ENCODE measurements at regions not wholly inside any gene's neighbourhood (a gene's known extent, or its start where the extent isn't known, plus 50 kb on each side); places are given as distances from the start of the nearest gene placed in this dataset.
"Not testable (repeated sequence)": the region's sequence is repeated elsewhere in the genome, so short reads cannot be mapped to it uniquely, and the experiment has no call there.

- H3K27ac Mint-ChIP-seq = no peak overlapping the region
- no peaks in the 10 kb centered on the region for H3K9me3 Mint-ChIP-seq
- ATAC-seq (ENCODE audit: low read depth) (no peak), DNase-seq (no peak)
- intact Hi-C loops (cut with micrococcal nuclease) = loop anchor here (5.0 kb wide), 1 partner anchor 310 kb away; no protein-coding TSS in a partner anchor
- H3K27me3 Mint-ChIP-seq = peaks cover 8% of the 10 kb centered on the region
- CTCF ChIA-PET = no interaction called here
- no peak overlapping the region for H3K4me3 Mint-ChIP-seq
- no peaks in the 10 kb centered on the region for H3K36me3 Mint-ChIP-seq (ENCODE audit: low read depth)
- no peak for TF ChIP-seq CTCF (IDR thresholded peaks at IDR 0.05)
- POLR2A ChIA-PET = no interaction called here
- H3K4me1 Mint-ChIP-seq = no peaks in the 10 kb centered on the region
Observed at GRCh38 chr11:121967131-121967704, 148.8 kb downstream of the BLID start.

- no peak overlapping the region for H3K27ac Mint-ChIP-seq
- ATAC-seq (ENCODE audit: low read depth) = no peak
- ChIA-PET CTCF (interaction anchor here (0.5 kb wide), 1 partner anchor 25 kb away, joined by 3 read pairs; no protein-coding TSS in a partner anchor), POLR2A (no interaction called here)
- H3K36me3 Mint-ChIP-seq (ENCODE audit: low read depth) = no peaks in the 10 kb centered on the region
- no peak for DNase-seq
- no peak for TF ChIP-seq CTCF (IDR thresholded peaks at IDR 0.05)
- H3K4me3 Mint-ChIP-seq = no peak overlapping the region
- no peaks in the 10 kb centered on the region for H3K4me1 Mint-ChIP-seq
- intact Hi-C loops (cut with micrococcal nuclease) = loop anchor here (5.0 kb wide), 1 partner anchor 308 kb away; no protein-coding TSS in a partner anchor
- H3K9me3 Mint-ChIP-seq = no peaks in the 10 kb centered on the region
- peaks cover 8% of the 10 kb centered on the region for H3K27me3 Mint-ChIP-seq
Observed at GRCh38 chr11:121965330-121965729, 150.7 kb downstream of the BLID start.

GRCh38 chr11:121964591-121964990 is 151.4 kb downstream of the BLID start:
- intact Hi-C loops (cut with micrococcal nuclease) = no loop called here
- TF ChIP-seq CTCF (IDR thresholded peaks at IDR 0.05) = no peak
- no peaks in the 10 kb centered on the region for H3K9me3 Mint-ChIP-seq
- H3K4me3 Mint-ChIP-seq = no peak overlapping the region
- ChIA-PET POLR2A (no interaction called here), CTCF (interaction anchor here (0.5 kb wide), 1 partner anchor 26 kb away, joined by 3 read pairs; no protein-coding TSS in a partner anchor)
- H3K27ac Mint-ChIP-seq = no peak overlapping the region
- H3K4me1 Mint-ChIP-seq = no peaks in the 10 kb centered on the region
- DNase-seq = no peak
- H3K36me3 Mint-ChIP-seq (ENCODE audit: low read depth) = no peaks in the 10 kb centered on the region
- peaks cover 8% of the 10 kb centered on the region for H3K27me3 Mint-ChIP-seq
- no peak for ATAC-seq (ENCODE audit: low read depth)

- H3K9me3 Mint-ChIP-seq; DNase-seq; CTCF ChIA-PET; H3K4me1 Mint-ChIP-seq; ATAC-seq (ENCODE audit: low read depth); H3K36me3 Mint-ChIP-seq (ENCODE audit: low read depth); H3K27ac Mint-ChIP-seq; H3K27me3 Mint-ChIP-seq; H3K4me3 Mint-ChIP-seq; intact Hi-C loops (cut with micrococcal nuclease); POLR2A ChIA-PET: not testable (repeated sequence)
Observed at GRCh38 chr11:121963846-121964245, 152.2 kb downstream of the BLID start.

GRCh38 chr11:121961321-121961801 is 154.7 kb downstream of the BLID start:
- intact Hi-C loops (cut with micrococcal nuclease) = no loop called here
- ATAC-seq (ENCODE audit: low read depth) = no peak
- POLR2A ChIA-PET = no interaction called here
- no peak for DNase-seq
- peaks cover 3% of the 10 kb centered on the region for H3K27me3 Mint-ChIP-seq
- CTCF ChIA-PET = no interaction called here
- H3K36me3 Mint-ChIP-seq (ENCODE audit: low read depth) = no peaks in the 10 kb centered on the region
- no peak for TF ChIP-seq CTCF (IDR thresholded peaks at IDR 0.05)
- H3K4me3 Mint-ChIP-seq = no peak overlapping the region
- H3K27ac Mint-ChIP-seq = no peak overlapping the region
- no peaks in the 10 kb centered on the region for H3K9me3 Mint-ChIP-seq
- H3K4me1 Mint-ChIP-seq = no peaks in the 10 kb centered on the region

GRCh38 chr11:121958971-121959325 is 157.1 kb downstream of the BLID start:
- DNase-seq (no peak), ATAC-seq (ENCODE audit: low read depth) (no peak)
- POLR2A ChIA-PET = no interaction called here
- H3K9me3 Mint-ChIP-seq = no peaks in the 10 kb centered on the region
- H3K36me3 Mint-ChIP-seq (ENCODE audit: low read depth) = no peaks in the 10 kb centered on the region
- no peak overlapping the region for H3K27ac Mint-ChIP-seq
- TF ChIP-seq CTCF (IDR thresholded peaks at IDR 0.05) = no peak
- CTCF ChIA-PET = no interaction called here
- no peaks in the 10 kb centered on the region for H3K4me1 Mint-ChIP-seq
- no peak overlapping the region for H3K4me3 Mint-ChIP-seq
- intact Hi-C loops (cut with micrococcal nuclease) = no loop called here
- H3K27me3 Mint-ChIP-seq = peaks cover 2% of the 10 kb centered on the region
